HT1080 (cell line): ENCODE measurements at regions not wholly inside any gene's neighbourhood (a gene's known extent, or its start where the extent isn't known, plus 50 kb on each side); places are given as distances from the start of the nearest gene placed in this dataset.
"Not testable (repeated sequence)": the region's sequence is repeated elsewhere in the genome, so short reads cannot be mapped to it uniquely, and the experiment has no call there.

Experiments
- DNase-seq: peaks from one replicate; pipeline ENCODE4 v3.0.0-alpha.2; 2015; ENCODE audit warnings: low read depth

- no peak for DNase-seq
Measured at GRCh38 chr1:190667914-190668313, 190.2 kb upstream of the BRINP3 start.

GRCh38 chr1:190679044-190679443, 201.4 kb upstream of the BRINP3 start:
- no peak for DNase-seq

- DNase-seq, result no peak
Measured at GRCh38 chr1:190679454-190679853, 201.8 kb upstream of the BRINP3 start.

- no peak for DNase-seq
Measured at GRCh38 chr1:190679983-190680382, 202.3 kb upstream of the BRINP3 start.

- DNase-seq, result no peak
Measured at GRCh38 chr1:190685676-190686075, 208.0 kb upstream of the BRINP3 start.

- DNase-seq, result no peak
Measured at GRCh38 chr1:190688096-190688495, 210.4 kb upstream of the BRINP3 start.

GRCh38 chr1:190698488-190698887, 220.8 kb upstream of the BRINP3 start:
- not testable (repeated sequence) for DNase-seq

GRCh38 chr1:190699165-190699564, 221.5 kb upstream of the BRINP3 start:
- no peak for DNase-seq

GRCh38 chr1:190708418-190709057, 230.9 kb upstream of the BRINP3 start:
- no peak for DNase-seq

- DNase-seq, result no peak
Measured at GRCh38 chr1:190711069-190711468, 233.4 kb upstream of the BRINP3 start.

GRCh38 chr1:190717055-190717454, 239.4 kb upstream of the BRINP3 start:
- no peak for DNase-seq

- DNase-seq, result no peak
Measured at GRCh38 chr1:190736971-190737590, 259.4 kb upstream of the BRINP3 start.

GRCh38 chr1:190738317-190738716, 260.7 kb upstream of the BRINP3 start:
- DNase-seq, result no peak

- DNase-seq, result no peak
Measured at GRCh38 chr1:190739926-190740325, 262.3 kb upstream of the BRINP3 start.

GRCh38 chr1:190747704-190748103, 270.0 kb upstream of the BRINP3 start:
- DNase-seq, result no peak

GRCh38 chr1:190752131-190752530, 274.5 kb upstream of the BRINP3 start:
- no peak for DNase-seq

GRCh38 chr1:190754666-190755065, 277.0 kb upstream of the BRINP3 start:
- peak; percentile 15 for DNase-seq

- DNase-seq, result no peak
Measured at GRCh38 chr1:190759807-190760206, 282.1 kb upstream of the BRINP3 start.

GRCh38 chr1:190762325-190762724, 284.7 kb upstream of the BRINP3 start:
- no peak for DNase-seq

GRCh38 chr1:190792873-190793272, 315.2 kb upstream of the BRINP3 start:
- no peak for DNase-seq

- DNase-seq, result no peak
Measured at GRCh38 chr1:190807629-190808028, 330.0 kb upstream of the BRINP3 start.

GRCh38 chr1:190808035-190808434, 330.4 kb upstream of the BRINP3 start:
- DNase-seq, result no peak

GRCh38 chr1:190809312-190809711, 331.6 kb upstream of the BRINP3 start:
- no peak for DNase-seq
